ENCODE measurements at regions not wholly inside any gene's neighbourhood (a gene's known extent, or its start where the extent isn't known, plus 50 kb on each side); places are given as distances from the start of the nearest gene placed in this dataset.

DNA sequence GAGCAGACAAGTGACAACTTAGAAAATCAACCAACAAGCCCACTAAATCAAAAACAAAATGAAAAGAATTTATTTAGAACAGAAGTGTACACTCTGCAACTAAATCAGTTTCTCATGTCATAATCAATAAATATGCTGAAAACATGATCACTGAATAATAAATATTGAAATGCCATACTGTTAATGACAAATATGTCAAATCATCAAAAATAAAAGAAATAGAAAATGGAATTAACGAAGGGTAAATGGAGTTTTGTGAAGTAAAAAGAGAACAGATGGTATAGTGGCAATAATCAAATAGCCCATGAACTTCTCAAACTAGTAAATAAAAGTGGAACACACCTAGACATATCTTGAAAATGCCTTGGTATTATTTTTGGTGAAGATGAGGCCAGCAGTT lies 744.9 kb downstream of the TAF11L14 start:
- DNase-seq (no peak), ATAC-seq (no peak)
- Histone ChIP-seq H3K27me3 (no peaks in the 10 kb centered on the region), H3K4me3 (no peak overlapping the region), H3K36me3 (no peaks in the 10 kb centered on the region), H3K9me3 (no peaks in the 10 kb centered on the region), H3K4me1 (no peaks in the 10 kb centered on the region), H3K27ac (no peak overlapping the region)
- TF ChIP-seq POLR2A (IDR thresholded peaks at IDR 0.05), result no peak
- TF ChIP-seq, protein P1, sequence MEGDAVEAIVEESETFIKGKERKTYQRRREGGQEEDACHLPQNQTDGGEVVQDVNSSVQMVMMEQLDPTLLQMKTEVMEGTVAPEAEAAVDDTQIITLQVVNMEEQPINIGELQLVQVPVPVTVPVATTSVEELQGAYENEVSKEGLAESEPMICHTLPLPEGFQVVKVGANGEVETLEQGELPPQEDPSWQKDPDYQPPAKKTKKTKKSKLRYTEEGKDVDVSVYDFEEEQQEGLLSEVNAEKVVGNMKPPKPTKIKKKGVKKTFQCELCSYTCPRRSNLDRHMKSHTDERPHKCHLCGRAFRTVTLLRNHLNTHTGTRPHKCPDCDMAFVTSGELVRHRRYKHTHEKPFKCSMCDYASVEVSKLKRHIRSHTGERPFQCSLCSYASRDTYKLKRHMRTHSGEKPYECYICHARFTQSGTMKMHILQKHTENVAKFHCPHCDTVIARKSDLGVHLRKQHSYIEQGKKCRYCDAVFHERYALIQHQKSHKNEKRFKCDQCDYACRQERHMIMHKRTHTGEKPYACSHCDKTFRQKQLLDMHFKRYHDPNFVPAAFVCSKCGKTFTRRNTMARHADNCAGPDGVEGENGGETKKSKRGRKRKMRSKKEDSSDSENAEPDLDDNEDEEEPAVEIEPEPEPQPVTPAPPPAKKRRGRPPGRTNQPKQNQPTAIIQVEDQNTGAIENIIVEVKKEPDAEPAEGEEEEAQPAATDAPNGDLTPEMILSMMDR (IDR thresholded peaks at IDR 0.05 in 4 of 5, conservative IDR thresholded peaks at IDR 0.05 in 1 of 5), result no peak
- in situ Hi-C loops (cut with MboI; ENCODE audit: low sequenced_read_pairs in 4 of 4), result no loop called here
- intact Hi-C loops (cut with DNase I; ENCODE audit: low total_unique reads), result no loop called here

DNA sequence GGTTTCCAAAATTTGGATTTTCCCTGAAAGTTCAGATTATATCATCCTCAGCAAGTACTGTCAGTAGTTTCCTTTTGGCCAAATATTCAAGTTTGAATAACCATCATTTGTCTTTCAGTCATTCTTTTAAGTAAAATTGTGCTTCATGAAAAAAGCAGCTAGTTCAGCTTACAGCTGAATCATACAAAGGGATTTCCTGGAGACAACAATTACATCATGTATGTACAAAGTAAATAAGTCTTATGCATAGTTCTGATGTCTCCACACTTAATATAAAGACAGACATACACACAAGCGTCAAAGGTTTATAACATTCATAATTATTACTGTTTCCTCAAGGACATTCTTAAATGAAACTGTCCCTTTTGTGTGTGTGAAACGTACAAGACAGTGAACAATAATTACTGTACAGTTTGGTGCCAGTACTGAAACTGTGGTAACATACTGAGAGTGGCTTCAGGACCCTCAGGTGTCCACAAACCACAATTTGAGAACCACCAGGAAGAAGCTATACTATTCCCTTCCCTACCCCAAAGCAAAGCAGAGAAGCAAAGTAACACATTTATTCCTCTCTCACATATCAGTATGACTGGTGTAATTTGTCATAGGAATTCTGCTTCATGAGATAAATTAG lies 746.6 kb downstream of the TAF11L14 start:
- in situ Hi-C loops (cut with MboI; ENCODE audit: low sequenced_read_pairs in 4 of 4) (no loop called here), intact Hi-C loops (cut with DNase I; ENCODE audit: low total_unique reads) (no loop called here)
- H3K4me1 ChIP-seq, result no peaks in the 10 kb centered on the region
- DNase-seq (no peak), ATAC-seq (no peak)
- TF ChIP-seq POLR2A (IDR thresholded peaks at IDR 0.05), result no peak
- TF ChIP-seq, protein P1 (IDR thresholded peaks at IDR 0.05 in 4 of 5, conservative IDR thresholded peaks at IDR 0.05 in 1 of 5), result no peak
- H3K27me3 ChIP-seq, result no peaks in the 10 kb centered on the region
- H3K4me3 ChIP-seq, result no peak overlapping the region
- H3K27ac ChIP-seq, result no peak overlapping the region
- H3K9me3 ChIP-seq, result no peaks in the 10 kb centered on the region
- H3K36me3 ChIP-seq, result no peaks in the 10 kb centered on the region

DNA sequence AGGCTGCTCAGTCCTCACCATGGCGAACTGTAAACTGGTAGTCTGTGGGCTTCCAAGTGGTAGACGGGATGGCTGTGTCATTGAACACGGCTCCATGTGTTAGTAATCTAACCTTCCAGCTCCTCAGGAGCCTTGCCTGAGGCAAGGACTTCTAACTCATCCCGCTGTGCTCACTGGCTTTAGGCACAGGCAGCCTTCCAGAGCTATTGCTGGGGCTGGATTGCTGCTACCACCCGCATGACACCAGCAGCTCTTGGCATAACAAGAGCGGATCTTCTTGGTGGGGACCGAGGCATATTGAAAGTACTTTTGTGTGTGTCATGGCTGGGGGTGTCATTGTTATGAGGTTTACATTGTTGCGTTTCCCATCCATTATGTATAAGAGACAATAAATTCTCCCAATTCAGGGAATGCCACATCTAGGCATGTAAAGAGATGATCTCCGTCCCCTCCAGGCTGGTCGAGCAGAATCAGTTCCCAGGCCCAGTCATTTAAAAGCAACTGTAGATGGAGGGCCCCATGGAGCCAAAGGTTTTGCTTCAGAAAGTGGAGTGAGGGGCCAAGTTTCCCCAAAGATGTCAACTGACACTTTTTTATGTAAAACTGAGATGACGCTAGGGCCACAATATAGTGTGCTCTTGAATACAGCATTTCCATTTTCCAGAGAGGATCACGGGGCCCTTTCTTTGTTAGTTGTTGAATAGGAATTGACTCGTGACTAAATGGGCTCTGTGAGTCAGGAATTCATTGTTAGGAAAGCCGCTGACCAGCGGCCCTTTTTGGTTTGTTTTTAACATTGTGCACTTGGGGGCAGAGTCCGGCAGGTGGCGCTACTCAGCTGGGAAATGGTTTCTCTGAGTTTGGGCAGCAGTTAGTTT lies 759.5 kb downstream of the TAF11L14 start:
- TF ChIP-seq POLR2A (IDR thresholded peaks at IDR 0.05), result no peak
- TF ChIP-seq, protein P1 (IDR thresholded peaks at IDR 0.05 in 4 of 5, conservative IDR thresholded peaks at IDR 0.05 in 1 of 5), result peak in 2 of 5 experiments; percentile 35 to 41
- intact Hi-C loops (cut with DNase I; ENCODE audit: low total_unique reads) (no loop called here), in situ Hi-C loops (cut with MboI; ENCODE audit: low sequenced_read_pairs in 4 of 4) (no loop called here)
- Histone ChIP-seq H3K27me3 (no peaks in the 10 kb centered on the region), H3K9me3 (no peaks in the 10 kb centered on the region), H3K4me3 (no peak overlapping the region), H3K27ac (no peak overlapping the region), H3K4me1 (no peaks in the 10 kb centered on the region), H3K36me3 (no peaks in the 10 kb centered on the region)
- ATAC-seq (no peak), DNase-seq (no peak)

DNA sequence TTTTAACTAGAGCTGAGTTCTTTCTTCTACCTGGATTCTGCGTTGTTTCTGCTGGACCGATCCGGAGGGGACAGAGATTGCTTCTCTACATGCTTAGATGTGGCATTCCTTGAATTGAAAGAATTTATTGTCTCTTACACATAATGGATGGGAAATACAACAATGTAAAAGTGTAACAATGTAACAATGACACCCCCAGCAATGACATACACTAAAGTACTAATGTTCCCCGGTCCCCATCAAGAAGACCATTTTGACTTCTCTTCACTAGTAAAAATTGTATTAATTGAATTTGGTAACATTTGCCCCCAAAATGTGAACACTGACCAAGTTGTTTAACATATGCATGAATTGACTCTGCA lies 760.2 kb downstream of the TAF11L14 start:
- TF ChIP-seq, protein P1 (IDR thresholded peaks at IDR 0.05 in 4 of 5, conservative IDR thresholded peaks at IDR 0.05 in 1 of 5), result peak in 1 of 5 experiments; percentile 6
- TF ChIP-seq POLR2A (IDR thresholded peaks at IDR 0.05), result no peak
- Histone ChIP-seq H3K36me3 (no peaks in the 10 kb centered on the region), H3K4me3 (no peak overlapping the region), H3K9me3 (no peaks in the 10 kb centered on the region), H3K27me3 (no peaks in the 10 kb centered on the region), H3K4me1 (no peaks in the 10 kb centered on the region), H3K27ac (no peak overlapping the region)
- ATAC-seq (no peak), DNase-seq (no peak)
- intact Hi-C loops (cut with DNase I; ENCODE audit: low total_unique reads), result no loop called here
- in situ Hi-C loops (cut with MboI; ENCODE audit: low sequenced_read_pairs in 4 of 4), result no loop called here
